ENCODE measurements at regions not wholly inside any gene's neighbourhood (a gene's known extent, or its start where the extent isn't known, plus 50 kb on each side); places are given as distances from the start of the nearest gene placed in this dataset.

DNA sequence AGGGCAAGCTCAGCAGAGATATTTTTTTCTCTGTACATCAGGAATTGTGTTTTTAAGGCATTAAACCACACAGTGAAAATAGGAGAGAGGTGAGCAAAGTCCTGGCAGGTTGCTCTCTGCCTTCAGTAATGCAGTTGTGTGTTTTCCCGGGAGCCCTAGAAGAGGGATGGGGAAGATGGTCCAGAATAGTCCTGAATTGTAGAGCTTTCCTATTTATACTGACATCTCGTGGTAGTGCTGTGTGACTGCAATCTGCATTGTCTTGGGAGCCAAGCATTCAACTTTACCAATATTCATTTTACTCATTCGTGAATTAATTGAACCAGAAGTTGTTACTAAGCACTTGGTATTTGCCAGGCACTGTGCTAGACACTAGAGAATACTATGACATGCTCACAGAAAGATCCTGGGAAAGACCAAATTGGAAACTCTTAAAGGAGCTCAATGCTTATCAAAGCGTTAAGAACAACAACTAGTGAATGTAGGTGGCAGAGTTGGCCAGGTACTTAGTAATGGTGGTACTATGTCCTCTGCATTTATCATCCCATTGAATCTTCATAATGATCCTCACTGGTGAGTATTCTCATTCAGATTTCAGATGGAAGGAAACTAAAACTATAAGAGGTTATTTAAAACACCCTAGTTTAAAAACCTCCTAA, 214.6 kb downstream of the TRIB2 start:
- DNase-seq (ENCODE audit: low spot score), result peak; percentile 38

DNA sequence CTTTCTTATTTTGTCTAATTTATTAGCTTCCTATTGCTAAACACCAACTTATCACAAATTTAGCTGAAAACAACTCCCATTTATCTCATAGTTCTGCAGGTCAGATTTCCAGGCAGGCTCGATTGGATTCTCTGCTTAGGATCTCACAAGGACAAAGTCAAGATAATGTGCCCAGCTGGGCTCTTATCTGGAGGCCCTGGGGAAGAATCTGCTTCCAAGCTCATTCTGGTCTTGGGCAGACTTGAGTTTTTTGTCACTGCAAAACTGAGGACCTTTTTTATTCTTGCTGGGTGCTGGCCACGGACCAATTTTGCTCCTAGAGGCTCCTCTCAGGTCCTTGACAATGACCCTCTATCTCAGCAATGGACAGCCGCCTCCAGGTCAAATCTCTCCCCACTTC, 215.5 kb downstream of the TRIB2 start:
- no peak for DNase-seq (ENCODE audit: low spot score)

DNA sequence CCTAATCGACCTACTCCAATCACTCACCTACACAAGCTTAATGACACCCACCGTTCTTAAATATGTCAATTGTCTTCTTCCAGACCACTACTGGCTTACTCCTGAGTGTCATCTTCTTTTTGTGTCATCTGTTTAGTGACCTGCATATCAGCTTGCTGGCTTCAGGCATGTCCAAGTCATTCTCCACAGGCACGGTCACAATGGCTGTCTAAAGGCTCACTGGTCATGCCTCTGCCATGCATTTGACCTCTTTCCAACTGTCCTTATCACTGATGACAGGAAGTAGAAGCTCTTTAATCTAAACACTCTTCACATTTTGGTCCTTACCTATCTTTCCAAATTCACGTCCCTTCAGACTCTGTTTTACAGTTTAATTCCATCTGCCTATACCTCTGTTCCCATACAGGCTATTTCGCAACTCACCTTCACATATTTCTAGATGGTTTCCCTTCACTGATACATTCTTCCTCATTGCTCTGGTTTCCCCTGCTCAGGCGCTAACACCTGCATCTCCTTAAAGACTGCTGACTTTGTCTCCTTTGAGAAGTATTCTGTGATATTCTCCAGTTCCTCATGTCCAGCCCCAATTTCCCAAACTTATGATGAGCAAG, 217.5 kb downstream of the TRIB2 start:
- DNase-seq (ENCODE audit: low spot score), result no peak

DNA sequence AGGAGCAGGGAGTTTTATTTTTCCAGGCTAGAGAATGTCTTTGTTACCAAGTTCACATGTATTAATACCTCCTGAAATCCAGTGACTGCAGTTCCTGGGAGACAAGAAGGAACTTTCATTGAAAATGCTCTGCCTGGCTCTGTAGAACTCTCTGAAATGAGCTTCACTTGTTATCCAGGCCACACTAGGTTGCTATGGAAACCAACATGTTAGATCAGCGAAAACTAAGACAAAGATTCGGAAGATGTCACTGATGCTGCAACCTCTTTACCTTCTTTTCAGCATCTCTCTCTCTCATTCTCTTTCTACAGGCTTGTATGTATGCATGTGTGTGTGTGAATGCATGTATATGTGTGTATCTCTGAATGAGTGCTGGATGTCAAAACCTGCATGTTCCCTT, 218.5 kb downstream of the TRIB2 start:
- DNase-seq (ENCODE audit: low spot score), result no peak

DNA sequence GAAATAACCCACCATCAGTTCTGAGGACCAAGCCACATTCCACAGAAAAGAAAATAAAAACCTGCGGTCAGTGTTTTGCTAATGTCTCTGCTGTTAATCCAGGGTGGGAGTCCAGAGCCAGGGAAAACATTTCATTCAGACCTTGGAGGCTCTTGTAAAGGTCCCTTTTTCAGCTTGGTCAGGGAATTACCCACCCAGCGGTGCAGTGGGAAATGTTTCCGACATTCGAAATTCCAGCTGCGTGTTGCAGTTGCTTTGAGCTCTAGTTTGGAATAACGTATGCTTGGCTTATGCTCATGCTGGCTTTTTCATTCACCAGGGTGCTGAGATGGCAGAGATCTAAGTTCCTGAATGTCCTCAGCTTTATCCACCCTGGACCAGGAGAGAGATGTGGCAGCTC, 219.1 kb downstream of the TRIB2 start:
- no peak for DNase-seq (ENCODE audit: low spot score)

DNA sequence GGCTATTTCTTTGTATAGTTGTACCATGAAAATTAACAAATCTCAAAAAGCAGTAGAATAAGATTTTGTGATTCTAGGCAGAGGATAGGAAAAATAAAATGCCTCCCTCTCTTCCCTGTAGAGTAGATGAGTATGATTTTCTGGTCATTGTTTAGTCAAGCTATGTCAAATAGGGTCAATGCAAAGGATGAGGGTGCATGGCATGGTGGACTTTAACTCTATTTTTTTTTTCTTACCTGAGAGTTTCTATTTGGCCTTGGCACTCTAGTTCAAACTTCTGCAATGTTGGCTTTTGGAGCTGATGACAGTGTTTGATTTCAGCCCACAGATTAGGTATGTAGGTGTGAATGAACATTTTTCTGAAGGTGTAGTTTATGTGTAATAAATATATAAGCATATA, 224.5 kb downstream of the TRIB2 start:
- DNase-seq (ENCODE audit: low spot score), result no peak

DNA sequence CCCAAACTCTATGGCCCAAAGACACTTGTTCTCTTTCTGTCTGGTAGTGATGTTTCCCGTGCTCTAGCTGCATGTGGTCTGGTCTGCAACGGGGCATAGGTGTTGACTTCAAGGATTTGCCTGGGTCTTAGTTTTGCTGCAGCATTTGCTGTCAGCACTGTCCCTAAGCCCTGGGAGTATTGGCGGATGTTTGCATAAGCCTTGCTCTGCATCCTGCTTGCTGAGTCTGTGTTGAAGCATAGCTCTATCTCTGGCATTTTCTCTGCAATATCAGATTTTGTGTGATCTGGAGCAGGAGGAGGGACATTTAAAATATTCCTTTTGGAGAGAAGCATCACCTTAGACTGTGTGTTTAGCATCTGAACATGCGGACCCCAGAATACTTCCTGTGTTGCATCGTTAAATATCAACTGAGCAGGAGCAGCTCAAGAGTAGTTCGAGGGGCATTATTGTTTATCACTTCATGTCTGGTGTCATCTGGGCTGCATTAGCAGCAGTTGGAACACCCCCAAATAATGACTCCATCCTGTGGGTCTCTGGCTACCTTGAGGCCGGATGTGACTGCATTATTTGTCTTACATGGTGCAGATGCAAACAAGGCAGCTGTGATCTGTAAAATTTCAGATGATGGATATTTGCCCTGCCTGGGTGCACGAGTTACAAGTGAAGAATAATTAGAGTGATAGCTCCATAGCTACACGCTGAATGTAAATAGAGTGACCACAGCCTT, 231.7 kb downstream of the TRIB2 start:
- DNase-seq (ENCODE audit: low spot score), result no peak

DNA sequence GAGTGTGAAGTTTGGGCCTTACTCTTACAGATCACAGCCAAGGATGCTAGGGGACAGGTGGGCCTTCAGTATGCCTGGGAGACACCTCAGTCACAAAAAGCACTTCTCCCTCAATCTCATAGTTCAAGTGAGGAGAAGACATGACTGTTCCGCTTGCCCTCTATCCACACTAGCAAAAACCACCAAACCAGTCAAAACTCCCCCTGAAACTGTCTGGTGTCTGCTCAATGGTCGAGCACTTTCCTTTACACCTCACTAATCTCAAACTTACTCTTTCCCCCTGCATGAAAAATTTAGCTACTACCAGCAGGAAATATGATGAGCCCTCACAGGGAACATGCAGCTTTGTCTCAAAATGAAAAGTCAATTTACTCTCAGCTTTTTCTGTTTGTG, 232.2 kb downstream of the TRIB2 start:
- DNase-seq (ENCODE audit: low spot score), result no peak

DNA sequence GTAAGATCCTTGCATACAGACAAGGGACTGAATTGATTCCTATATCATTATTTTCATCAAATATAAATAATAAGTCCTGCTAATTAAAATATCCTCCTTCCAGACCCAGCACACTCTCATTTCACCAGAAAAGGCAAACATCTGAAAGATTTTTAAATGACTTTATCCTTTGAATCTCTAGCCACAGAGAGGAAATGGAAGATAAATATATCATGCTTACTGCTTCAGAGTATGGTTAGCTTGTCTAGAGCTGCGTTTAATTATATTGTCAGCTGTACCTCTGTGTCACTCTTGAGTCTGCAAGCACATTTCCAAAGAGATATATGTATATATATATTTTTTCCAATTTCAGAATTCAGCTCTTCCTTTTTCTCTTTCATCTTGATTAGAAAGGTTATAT, 232.7 kb downstream of the TRIB2 start:
- DNase-seq (ENCODE audit: low spot score), result no peak

DNA sequence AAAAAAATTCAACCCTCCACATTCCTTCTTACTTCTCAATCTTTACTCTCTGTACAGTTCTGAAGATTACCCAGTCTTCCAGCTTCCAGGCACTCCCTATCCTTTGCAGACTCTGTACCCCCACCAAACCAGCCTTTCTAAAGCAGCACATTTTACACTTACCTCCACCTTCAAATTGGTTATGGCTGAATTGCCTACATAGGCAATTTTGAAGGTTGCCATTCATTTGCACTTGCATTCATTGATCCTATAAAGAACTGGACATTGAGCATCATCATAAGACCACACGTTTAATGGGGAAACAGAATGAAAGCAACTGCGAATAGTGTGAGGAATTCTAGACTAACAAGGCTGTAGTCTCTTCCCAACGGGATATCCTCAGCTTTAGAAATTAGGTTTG, 233.4 kb downstream of the TRIB2 start:
- no peak for DNase-seq (ENCODE audit: low spot score)

DNA sequence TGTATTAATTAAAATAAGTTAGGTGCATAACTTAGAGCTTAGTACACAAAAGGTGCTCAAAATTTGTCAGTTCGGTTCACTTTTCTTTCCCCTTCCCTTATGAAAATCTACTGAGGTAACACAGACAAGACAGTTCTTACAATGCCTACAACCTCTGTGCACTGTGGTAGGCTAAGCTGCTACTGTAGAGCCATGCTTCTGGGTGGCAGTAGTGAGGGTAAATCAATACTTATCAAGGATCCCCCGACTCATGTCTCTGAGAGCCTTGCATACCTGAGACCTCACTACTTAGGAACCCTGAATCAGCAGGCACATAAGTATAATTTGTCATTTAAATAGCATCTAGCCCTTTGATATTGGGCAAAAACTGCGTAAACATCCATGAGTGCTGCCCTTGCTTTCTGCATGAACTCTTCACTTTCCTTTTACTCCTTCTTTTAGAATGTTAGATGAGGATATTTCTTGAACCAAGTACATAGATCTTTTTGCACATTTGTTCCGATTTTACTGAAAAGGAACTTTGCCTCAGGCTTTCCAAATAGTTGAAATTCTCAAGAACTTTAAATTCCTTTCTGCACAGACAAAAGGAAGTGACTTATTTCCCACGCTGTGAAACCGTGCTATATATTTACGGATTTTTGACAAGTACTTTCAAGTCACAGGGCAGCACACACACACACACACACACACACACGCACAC, 234.4 kb downstream of the TRIB2 start:
- DNase-seq (ENCODE audit: low spot score), result no peak

DNA sequence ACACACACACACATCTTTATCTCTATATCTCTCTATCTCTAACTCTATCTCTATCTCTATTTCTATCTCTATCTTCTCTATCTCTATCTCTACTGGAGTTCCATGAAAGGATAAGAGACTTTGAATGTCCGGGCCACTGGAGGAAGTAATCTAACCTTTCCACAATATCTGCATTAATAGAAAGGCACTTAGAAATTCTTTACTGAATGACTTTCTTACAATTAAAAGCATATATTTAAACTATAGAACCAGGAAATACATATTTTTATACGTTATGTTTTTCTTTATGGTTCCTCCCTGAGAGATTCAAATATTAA, 234.9 kb downstream of the TRIB2 start:
- no peak for DNase-seq (ENCODE audit: low spot score)

DNA sequence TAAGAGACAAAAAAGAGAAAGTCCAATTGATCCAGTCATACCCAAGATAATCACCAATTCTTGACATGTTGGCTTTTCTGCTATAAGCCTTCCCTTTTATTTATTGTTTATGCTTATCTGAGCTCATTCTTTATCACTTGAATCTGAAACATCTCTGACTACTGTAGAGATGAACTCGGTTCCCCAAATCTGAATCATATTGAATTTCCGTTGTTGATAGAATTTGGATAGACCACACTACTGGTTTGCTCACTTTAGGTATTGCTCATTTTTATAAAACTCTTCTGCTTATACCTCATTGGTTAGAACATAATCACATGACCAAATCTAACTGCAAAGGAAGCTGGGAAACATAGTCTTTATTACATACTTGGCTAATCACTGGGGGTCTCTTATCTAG, 236.9 kb downstream of the TRIB2 start:
- no peak for DNase-seq (ENCODE audit: low spot score)

DNA sequence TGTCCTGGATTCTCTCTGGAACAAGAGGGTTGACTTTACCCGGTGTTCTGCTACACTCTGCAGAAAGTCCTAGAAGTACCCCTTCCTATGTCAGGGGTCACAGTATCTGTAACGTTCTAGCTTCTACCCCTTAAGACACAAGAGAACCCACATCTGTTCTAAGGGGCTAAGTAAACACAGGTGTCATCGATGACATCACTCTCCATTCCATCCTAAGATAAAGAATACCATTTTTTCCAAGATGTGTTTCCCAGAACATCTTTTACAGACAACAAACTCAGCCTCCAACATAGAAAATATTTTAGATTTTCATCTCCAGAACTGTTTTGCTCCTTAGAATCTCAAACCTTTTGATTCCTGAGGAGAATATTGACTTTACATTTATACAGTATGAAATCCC, 239.1 kb downstream of the TRIB2 start:
- no peak for DNase-seq (ENCODE audit: low spot score)

DNA sequence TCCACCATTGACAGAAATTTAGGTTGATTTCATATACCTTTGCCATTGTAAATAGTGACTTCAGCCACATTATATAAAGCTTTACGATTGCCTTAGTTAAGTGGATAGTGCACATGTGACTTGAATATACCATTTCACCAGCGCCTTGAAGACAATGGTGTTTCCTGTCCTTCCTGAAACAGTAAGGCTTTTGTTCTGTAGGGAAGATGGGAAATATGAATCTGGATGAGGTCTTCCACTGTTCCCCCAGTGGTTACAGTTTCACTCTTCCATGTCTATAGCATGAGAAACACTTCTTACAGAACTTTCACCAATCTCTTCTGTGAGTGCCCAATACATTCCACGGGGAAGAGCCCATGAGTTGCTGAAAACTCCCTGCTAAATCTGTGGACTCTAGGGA, 240.5 kb downstream of the TRIB2 start:
- no peak for DNase-seq (ENCODE audit: low spot score)

DNA sequence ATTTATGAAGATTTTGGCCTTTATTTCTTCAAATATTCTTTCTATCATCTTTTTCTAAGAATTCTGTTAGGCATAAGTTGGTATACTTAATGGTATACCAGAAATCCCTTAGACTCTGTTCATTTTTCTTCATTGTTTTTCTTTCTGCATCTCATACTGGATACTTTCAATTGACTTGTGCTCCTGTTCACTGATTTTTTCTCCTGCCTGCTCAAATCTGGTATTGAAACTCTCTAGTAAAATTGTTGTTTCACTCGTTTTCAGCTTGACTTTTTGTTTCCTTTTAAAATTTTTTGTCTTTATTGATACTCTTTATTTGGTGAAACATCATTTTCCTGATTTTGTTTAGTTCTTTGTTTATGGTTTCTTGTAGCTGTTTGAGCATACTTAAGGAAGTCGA, 243.2 kb downstream of the TRIB2 start:
- DNase-seq (ENCODE audit: low spot score), result no peak

DNA sequence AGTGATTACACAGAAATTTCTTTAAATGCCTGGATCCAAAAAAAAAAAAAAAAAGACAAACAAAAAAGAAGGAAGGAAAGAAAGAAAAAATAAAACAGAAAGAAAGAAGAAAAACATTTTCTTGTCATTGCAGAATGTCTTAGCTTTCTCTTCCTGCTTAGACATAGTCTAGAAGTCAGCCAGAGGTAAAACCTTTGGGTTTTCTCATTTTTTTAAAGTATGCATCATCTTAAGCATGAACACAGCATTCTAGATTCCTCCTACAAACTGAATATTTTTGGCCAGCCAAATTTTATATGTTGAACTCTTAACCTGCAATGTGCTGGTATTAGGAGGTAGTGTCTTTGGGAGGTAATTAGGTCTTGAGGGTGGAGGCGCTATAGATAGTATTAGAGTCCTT, 243.9 kb downstream of the TRIB2 start:
- DNase-seq (ENCODE audit: low spot score), result no peak

DNA sequence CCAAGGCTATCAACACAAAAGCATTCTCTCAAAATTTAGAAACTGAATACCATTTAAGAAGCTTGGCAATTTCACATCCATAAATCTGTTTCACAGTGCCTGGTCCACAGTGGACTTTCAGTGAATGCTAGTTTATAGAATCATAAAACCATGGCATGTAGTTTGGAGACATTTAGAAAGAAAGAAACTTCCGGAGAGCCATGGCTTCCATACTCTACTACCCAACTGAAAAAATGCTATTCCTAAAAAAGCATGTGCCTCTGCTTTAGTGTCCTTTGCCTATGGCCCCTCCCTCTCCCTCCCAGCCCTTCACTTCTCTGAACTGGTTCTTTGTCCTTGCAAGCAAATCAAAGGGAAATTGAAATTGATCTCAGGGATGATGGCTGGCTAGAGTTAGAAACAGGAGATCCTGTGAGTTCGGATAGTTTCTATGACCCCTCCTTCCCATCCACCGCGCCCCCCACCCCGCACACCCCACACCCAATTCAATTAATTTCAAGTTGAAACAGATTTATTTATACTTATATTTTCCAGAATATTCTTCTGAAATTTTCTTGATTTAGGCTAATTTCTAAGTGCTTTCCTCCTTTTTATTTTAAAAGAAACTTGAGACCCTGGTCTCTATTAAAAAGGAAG, 248.3 kb downstream of the TRIB2 start:
- no peak for DNase-seq (ENCODE audit: low spot score)

DNA sequence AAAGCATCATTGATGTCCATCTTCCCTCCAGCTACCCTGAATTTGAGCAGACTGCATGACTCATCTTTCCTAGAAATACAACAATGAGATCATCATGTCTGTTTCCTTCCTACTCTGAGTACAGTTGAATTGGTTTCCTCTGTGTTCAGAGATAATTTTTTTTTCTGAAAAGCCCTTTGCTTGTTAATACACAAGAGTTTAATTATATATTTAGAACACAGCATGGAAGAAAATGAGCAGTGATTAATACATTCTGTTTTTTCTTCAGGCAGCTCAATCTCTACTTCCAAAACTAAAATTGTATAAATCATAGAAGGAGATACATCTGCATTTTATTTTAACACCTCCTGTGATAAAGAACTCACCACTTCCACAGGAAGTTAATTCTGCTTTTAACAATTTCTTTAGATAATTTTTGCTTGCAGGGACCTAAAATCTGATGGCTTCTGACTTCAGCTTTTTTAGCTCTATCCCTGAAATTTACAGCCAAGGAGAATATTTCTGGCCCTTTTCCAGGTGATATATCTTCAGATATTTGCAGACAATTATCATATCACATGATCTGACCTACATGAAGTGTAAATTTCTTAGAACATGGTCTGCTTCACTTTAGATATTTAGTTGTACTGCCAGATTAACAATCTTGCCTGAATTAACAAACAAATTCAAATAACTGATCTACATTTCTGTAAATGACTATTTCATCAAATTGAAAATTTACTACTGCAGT, 249.0 kb downstream of the TRIB2 start:
- DNase-seq (ENCODE audit: low spot score), result no peak

DNA sequence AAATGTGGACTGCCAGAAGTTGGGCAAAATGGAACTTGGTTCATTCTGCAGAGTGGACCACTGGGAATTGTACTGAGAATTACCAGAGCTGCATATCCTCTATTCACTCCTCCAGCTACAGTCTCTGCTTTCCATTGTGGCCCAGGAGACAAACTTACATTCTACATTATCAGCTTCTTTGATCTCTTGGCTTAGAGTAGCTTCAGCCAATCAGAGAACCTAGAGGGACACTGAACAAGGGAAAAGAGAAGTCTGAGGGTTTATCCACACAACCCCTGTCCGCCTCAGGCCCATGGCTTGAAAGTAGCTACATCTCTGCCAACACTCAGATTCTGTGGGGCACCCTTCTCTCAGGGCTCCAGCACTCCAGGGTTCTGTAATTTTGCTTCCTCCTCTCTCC, 251.1 kb downstream of the TRIB2 start:
- no peak for DNase-seq (ENCODE audit: low spot score)

DNA sequence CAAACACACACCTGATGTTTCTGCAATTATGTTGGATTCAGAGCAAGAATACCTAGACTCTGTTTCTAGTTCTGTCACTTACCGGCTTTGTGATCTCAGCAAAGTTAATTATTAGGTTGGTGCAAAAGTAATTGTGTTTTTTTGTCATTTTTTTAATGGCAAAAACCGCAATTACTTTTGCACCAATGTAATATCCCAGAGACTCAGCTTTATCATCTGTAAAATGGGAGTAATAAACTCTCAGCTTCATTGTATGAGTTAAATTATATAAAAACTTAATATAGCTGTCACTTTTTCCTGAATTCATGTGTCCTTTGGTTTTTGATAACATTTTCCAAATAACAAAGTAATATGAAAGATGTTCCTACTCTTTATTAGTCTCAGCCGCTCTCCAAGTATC, 251.7 kb downstream of the TRIB2 start:
- DNase-seq (ENCODE audit: low spot score), result no peak

DNA sequence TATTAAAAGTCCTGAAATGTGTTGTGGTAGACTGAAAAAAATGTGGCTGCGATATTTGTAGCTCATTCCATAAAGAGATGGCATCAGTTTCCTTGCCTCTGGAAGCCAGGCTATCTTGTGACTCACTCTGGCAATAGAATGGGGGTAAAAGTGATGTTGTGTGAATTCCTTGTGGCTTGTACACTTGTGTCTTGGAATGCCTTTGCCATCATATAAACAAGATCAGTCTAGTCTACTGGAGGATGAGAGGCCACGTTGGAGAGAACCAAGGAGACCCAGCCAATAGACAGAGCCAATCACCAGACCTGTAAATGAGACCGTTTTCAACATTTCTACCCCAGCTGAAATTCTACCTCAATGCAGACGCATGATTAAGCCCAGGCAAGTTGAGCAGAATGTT, 254.1 kb downstream of the TRIB2 start:
- DNase-seq (ENCODE audit: low spot score), result no peak

Data from globus pallidus (tissue), 1 donor.